GM12891 (cell line): ENCODE measurements at regions not wholly inside any gene's neighbourhood (a gene's known extent, or its start where the extent isn't known, plus 50 kb on each side); places are given as distances from the start of the nearest gene placed in this dataset.

ENCODE experiments used
- POLR2A ChIP-seq: IDR thresholded peaks from 2 replicates; pipeline ENCODE4 v1.6.1; 2011; ENCODE audit warnings: low read depth, low read length, control low read depth
- POLR2AphosphoS5 ChIP-seq: IDR thresholded peaks from 2 replicates; pipeline ENCODE4 v1.6.1; 2011; ENCODE audit warnings: low read depth, low read length, control low read depth
- POU2F2 ChIP-seq: IDR thresholded peaks from 2 replicates; pipeline ENCODE4 v1.6.1; 2011; ENCODE audit warnings: low read depth, mild to moderate bottlenecking, control low read depth, low read length, moderate library complexity
- TAF1 ChIP-seq: IDR thresholded peaks from 2 replicates; pipeline ENCODE4 v1.6.1; 2011; ENCODE audit warnings: low read depth, low read length, control low read depth

GRCh38 chr6:44606976-44607375 lies 219.5 kb downstream of the CDC5L start:
- TF ChIP-seq POLR2AphosphoS5 (no peak), POLR2A (no peak), TAF1 (no peak), POU2F2 (no peak)
